Prostate gland (tissue), 2 donors: ENCODE measurements at regions not wholly inside any gene's neighbourhood (a gene's known extent, or its start where the extent isn't known, plus 50 kb on each side); places are given as distances from the start of the nearest gene placed in this dataset.
A peak's percentile ranks its signal among the peaks of the same experiment; 100 is the strongest.

Experiments
- DNase-seq: peaks from one replicate; pipeline ENCODE4 v3.0.0-alpha.2; 2019; ENCODE audit warnings: low spot score
- H3K27ac ChIP-seq, 2 donors: fragments of 200-600 bp; sonication (generic); 2 replicates each; pipeline ENCODE4 v1.5.1; 2017 to 2019
- H3K27me3 ChIP-seq: fragments of 200-600 bp; sonication (generic); replicated peaks from 2 replicates; pipeline ENCODE4 v1.5.1; 2019; ENCODE audit not compliant: insufficient read depth
- H3K36me3 ChIP-seq, 2 donors: fragments of 200-600 bp; sonication (generic); 1 replicate in 1 of 2; 2 replicates in 1 of 2; pipeline versions ENCODE4 v1.5.1 to v1.8.1; 2017 to 2019
- H3K4me1 ChIP-seq: fragments of 200-600 bp; sonication (generic); replicated peaks from 2 replicates; pipeline ENCODE4 v1.5.1; 2019
- H3K4me3 ChIP-seq, 2 donors: fragments of 200-600 bp; sonication (generic); 2 replicates each; pipeline ENCODE4 v1.5.1; 2017 to 2019
- H3K9me3 ChIP-seq: fragments of 200-600 bp; sonication (generic); 2 replicates; pipeline ENCODE4 v1.5.1; 2017
- CTCF ChIP-seq, 4 experiments: fragments of 200-600 bp in 2 of 4; fragments of 450-650 bp in 2 of 4; sonication (generic) in 2 of 4; IDR thresholded peaks; 1 replicate in 3 of 4; 2 replicates in 1 of 4; pipeline ENCODE4 v1.5.1; 2016 to 2019; ENCODE audit warnings: antibody characterized with exemption in 4 of 4, mild to moderate bottlenecking in 2 of 4, moderate library complexity in 2 of 4
- POLR2A ChIP-seq: fragments of 450-650 bp; IDR thresholded peaks from one replicate; pipeline ENCODE4 v1.6.1; 2016; ENCODE audit warnings: antibody characterized with exemption, mild to moderate bottlenecking
- POLR2AphosphoS5 ChIP-seq: sonication (generic); formaldehyde crosslinking; IDR thresholded peaks from one replicate; pipeline ENCODE4 v1.6.1; 2017; ENCODE audit warnings: antibody characterized with exemption
- WGBS: methylation state at CpG from one replicate; pipeline ENCODE4 v1.1.5; 2018; 5-methylcytosine and 5-hydroxymethylcytosine counted together
- intact Hi-C: fragments of 100-400 bp; cut with DNase I; formaldehyde crosslinking; loops from one replicate; pipeline ENCODE4 v1.14.2; 2022

GRCh38 chr5:25119650-25120049 is 474.9 kb upstream of the CDH10 start:
- H3K27me3 ChIP-seq, result no peaks in the 10 kb centered on the region
- no peak overlapping the region for H3K4me3 ChIP-seq
- H3K9me3 ChIP-seq, result no peaks in the 10 kb centered on the region
- intact Hi-C loops, result no loop called here
- H3K4me1 ChIP-seq, result no peaks in the 10 kb centered on the region
- WGBS, result 92% methylated on average over 7 of the region's 7 CpGs
- DNase-seq, result no peak
- TF ChIP-seq POLR2AphosphoS5 (no peak), CTCF (IDR thresholded peaks at IDR 0.05) (peak in 1 of 4 experiments; percentile 9)
- no peak overlapping the region for H3K27ac ChIP-seq
- H3K36me3 ChIP-seq, result no peaks in the 10 kb centered on the region

DNA sequence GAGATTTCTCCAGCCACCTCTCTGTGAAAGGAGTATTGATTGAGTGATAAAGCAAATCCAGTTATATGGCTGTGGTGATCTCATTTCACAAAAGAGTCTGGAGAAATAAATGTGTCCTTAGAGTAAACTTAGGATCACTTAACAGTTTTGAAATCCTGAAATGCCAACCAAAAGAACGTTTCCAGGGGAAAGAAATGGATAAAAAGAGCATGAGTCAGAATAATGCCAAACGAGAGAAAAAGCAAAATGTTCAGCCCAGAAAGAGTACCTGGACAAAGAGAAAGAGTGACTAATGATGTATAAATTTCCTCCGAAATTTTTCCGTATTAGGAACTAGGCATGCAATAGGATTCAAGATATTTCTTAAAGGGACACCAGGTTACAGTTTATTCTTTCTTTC is 463.1 kb upstream of the CDH10 start:
- 64% methylated on average over 4 of the region's 4 CpGs for WGBS
- TF ChIP-seq POLR2AphosphoS5, result no peak
- no peak for TF ChIP-seq POLR2A
- TF ChIP-seq CTCF (IDR thresholded peaks at IDR 0.05), result no peak

DNA sequence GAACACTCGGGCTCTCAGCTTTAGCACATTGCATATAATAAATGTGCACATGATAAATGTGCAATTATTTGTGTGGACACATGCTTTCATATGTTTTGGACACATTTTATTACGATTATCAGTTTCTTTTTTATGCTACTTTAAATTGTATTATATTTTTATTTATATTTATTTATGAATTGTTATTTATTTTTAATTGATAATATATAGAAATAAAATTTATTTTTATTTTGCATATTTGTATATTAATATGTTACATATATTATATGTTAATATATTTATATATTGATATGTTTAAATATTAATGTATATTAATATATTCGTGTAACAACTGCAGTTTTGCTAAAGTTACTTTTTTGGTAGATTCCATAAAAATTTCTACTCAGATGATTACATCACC is 454.8 kb upstream of the CDH10 start:
- intact Hi-C loops, result no loop called here
- Histone ChIP-seq H3K27ac (no peak overlapping the region), H3K36me3 (no peaks in the 10 kb centered on the region), H3K9me3 (no peaks in the 10 kb centered on the region), H3K4me3 (no peak overlapping the region), H3K27me3 (no peaks in the 10 kb centered on the region), H3K4me1 (no peaks in the 10 kb centered on the region)
- TF ChIP-seq CTCF (IDR thresholded peaks at IDR 0.05) (no peak), POLR2AphosphoS5 (no peak), POLR2A (no peak)
- WGBS, result 79% methylated on average over 3 of the region's 3 CpGs
- DNase-seq, result no peak

More for the DNA sequence above, 463.1 kb upstream of the CDH10 start:
- H3K27me3 ChIP-seq, result no peaks in the 10 kb centered on the region
- no peak overlapping the region for H3K4me3 ChIP-seq
- no peak for DNase-seq
- no peaks in the 10 kb centered on the region for H3K36me3 ChIP-seq
- no peaks in the 10 kb centered on the region for H3K9me3 ChIP-seq
- no peak overlapping the region for H3K27ac ChIP-seq
- H3K4me1 ChIP-seq, result no peaks in the 10 kb centered on the region
- intact Hi-C loops, result no loop called here

DNA sequence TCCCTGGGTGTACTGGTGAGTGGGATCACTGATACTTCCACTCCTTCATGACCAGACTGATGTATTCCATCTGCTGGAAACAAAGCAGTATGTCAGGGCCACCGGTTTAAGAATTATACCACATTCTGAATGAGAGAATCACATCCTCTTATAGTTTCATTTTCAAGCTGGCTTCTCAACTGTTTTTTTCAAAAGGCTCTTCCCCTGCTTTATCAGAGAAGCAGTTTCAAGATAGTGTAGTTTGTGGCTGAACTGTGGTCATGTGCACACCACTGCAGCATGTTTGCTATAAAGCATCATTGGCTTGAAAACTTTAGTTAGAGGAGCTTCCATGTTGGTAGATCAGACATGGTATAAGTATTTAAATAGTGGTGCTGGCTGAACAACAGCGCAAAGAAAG is 450.5 kb upstream of the CDH10 start:
- TF ChIP-seq CTCF (IDR thresholded peaks at IDR 0.05), result no peak
- no peak for TF ChIP-seq POLR2A
- TF ChIP-seq POLR2AphosphoS5, result no peak
- no peaks in the 10 kb centered on the region for H3K9me3 ChIP-seq
- WGBS, result 92% methylated on average over 2 of the region's 2 CpGs
- intact Hi-C loops, result no loop called here
- no peak for DNase-seq
- H3K27ac ChIP-seq, result no peak overlapping the region
- no peaks in the 10 kb centered on the region for H3K36me3 ChIP-seq
- no peak overlapping the region for H3K4me3 ChIP-seq
- no peaks in the 10 kb centered on the region for H3K27me3 ChIP-seq
- no peaks in the 10 kb centered on the region for H3K4me1 ChIP-seq

DNA sequence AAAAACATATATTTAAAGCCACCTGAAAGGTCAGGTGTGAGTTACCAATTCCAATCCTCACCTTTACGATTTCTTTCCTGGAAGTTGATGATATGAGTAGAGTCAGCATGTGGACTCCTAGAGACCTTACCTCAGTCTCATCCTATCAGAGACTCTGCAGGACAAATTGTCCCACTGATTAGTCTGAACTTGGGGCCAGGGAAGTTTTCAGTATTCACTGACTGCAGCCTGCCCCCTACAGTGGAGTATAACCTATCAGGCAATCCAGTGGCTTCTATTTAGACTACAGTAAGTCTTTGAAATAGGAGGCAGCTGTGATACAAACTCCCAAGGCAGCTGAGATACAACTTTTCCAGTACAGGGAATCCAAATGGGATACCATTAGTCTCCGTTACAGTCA is 449.4 kb upstream of the CDH10 start:
- DNase-seq, result no peak
- intact Hi-C loops, result no loop called here
- 92% methylated on average over 2 of the region's 2 CpGs for WGBS
- no peaks in the 10 kb centered on the region for H3K4me1 ChIP-seq
- H3K27me3 ChIP-seq, result no peaks in the 10 kb centered on the region
- TF ChIP-seq POLR2AphosphoS5 (no peak), CTCF (IDR thresholded peaks at IDR 0.05) (no peak), POLR2A (no peak)
- no peaks in the 10 kb centered on the region for H3K9me3 ChIP-seq
- no peaks in the 10 kb centered on the region for H3K36me3 ChIP-seq
- H3K4me3 ChIP-seq, result no peak overlapping the region
- no peak overlapping the region for H3K27ac ChIP-seq
